ENCODE measurements at regions not wholly inside any gene's neighbourhood (a gene's known extent, or its start where the extent isn't known, plus 50 kb on each side); places are given as distances from the start of the nearest gene placed in this dataset.

DNA sequence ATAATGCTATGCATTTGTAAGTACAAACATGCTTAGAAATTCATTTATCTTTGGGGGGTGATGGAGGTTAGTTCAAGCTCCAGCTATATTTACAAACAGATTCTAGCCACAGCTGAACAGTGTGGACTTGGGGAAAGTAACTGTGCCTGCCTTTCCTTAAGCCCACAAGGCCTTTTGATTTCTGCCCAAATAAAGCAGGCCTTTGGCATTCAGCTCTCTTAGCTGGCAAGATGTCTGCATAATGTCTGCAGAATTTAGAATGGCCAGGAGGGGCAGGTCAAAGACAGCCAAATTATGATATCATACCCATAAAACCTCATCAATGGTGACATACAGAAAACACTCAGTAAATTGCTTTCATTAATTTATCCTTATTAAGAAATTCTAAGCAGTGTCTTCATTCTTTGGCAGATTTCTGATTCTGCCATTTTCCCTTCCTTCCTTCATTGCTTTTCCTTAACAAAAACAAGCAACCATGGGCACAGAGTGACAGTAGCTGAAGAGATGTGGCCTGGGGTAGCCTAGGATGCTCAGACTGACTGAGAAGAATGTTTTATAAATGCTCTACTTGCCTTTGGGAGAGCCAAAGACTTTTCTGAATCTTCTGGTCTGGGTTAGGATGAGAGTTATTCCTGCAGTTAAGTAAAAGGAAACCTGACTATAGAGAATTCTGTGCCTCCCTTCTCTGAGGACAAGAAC is 538.7 kb upstream of the NR3C2 start:
- Histone ChIP-seq H3K27me3 (ENCODE audit: control insufficient read depth in 1 of 2, insufficient read depth in 2 of 2, low read length in 2 of 2) (no peaks in the 10 kb centered on the region), H3K79me2 (ENCODE audit: insufficient read depth, low read length) (no peaks in the 10 kb centered on the region), H4K20me1 (ENCODE audit: insufficient read depth, low read length) (no peaks in the 10 kb centered on the region), H2AFZ (ENCODE audit: low read length) (no peak overlapping the region), H3K4me3 (replicated peaks in 1 of 3; ENCODE audit: insufficient read depth in 1 of 3, low read depth in 2 of 3, low read length in 3 of 3) (no peak overlapping the region), H3K36me3 (replicated peaks in 1 of 2; ENCODE audit: control insufficient read depth in 1 of 2, insufficient read depth in 2 of 2, low read length in 2 of 2) (no peaks in the 10 kb centered on the region), H3K9me3 (ENCODE audit: low read length) (0 out of 2 replicates have a peak, but pooled peaks cover 13% of the 10 kb centered on the region), H3K4me2 (ENCODE audit: low read depth, low read length) (no peak overlapping the region), H3K4me1 (ENCODE audit: insufficient read depth, low read length) (no peaks in the 10 kb centered on the region), H3K9ac (ENCODE audit: insufficient read depth, low read depth, low read length) (no peak overlapping the region), H3K27ac (ENCODE audit: extremely low read length, insufficient read depth, low read length) (no peak overlapping the region)
- BruUV-seq (replicated peaks), result no TSS peak
- ChIA-PET POLR2A (no interaction called here), CTCF (ENCODE audit: low intra/inter-chr PET ratio, low total read pairs) (no interaction called here)
- in situ Hi-C loops (cut with HindIII; ENCODE audit: extremely low pct_ligation_motif_present, low pct_unique_long_range_greater_than_20kb), result loop anchor here (25.0 kb wide), 1 partner anchor 281 kb away; no protein-coding TSS in a partner anchor
- intact Hi-C loops (cut with micrococcal nuclease; ENCODE audit: unreplicated experiment), result no loop called here
- no peak for ATAC-seq
- no peak for DNase-seq (ENCODE audit: low spot score)
- FAIRE-seq, result no peak
- no peak for TF ChIP-seq ZSCAN9 (CRISPR knock-in tag; IDR thresholded peaks at IDR 0.05; ENCODE audit: borderline replicate concordance)
- TF ChIP-seq, protein P1, sequence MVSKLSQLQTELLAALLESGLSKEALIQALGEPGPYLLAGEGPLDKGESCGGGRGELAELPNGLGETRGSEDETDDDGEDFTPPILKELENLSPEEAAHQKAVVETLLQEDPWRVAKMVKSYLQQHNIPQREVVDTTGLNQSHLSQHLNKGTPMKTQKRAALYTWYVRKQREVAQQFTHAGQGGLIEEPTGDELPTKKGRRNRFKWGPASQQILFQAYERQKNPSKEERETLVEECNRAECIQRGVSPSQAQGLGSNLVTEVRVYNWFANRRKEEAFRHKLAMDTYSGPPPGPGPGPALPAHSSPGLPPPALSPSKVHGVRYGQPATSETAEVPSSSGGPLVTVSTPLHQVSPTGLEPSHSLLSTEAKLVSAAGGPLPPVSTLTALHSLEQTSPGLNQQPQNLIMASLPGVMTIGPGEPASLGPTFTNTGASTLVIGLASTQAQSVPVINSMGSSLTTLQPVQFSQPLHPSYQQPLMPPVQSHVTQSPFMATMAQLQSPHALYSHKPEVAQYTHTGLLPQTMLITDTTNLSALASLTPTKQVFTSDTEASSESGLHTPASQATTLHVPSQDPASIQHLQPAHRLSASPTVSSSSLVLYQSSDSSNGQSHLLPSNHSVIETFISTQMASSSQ (IDR thresholded peaks at IDR 0.05; ENCODE audit: low read depth), result no peak
- TF ChIP-seq, protein P1 (CRISPR knock-in tag; IDR thresholded peaks at IDR 0.05; ENCODE audit: borderline replicate concordance), result no peak
- TF ChIP-seq, protein P2, sequence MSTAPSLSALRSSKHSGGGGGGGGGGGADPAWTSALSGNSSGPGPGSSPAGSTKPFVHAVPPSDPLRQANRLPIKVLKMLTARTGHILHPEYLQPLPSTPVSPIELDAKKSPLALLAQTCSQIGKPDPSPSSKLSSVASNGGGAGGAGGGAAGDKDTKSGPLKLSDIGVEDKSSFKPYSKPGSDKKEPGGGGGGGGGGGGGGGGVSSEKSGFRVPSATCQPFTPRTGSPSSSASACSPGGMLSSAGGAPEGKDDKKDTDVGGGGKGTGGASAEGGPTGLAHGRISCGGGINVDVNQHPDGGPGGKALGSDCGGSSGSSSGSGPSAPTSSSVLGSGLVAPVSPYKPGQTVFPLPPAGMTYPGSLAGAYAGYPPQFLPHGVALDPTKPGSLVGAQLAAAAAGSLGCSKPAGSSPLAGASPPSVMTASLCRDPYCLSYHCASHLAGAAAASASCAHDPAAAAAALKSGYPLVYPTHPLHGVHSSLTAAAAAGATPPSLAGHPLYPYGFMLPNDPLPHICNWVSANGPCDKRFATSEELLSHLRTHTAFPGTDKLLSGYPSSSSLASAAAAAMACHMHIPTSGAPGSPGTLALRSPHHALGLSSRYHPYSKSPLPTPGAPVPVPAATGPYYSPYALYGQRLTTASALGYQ (CRISPR knock-in tag; IDR thresholded peaks at IDR 0.05), result no peak
- no peak for TF ChIP-seq THYN1 (CRISPR knock-in tag; IDR thresholded peaks at IDR 0.05; ENCODE audit: borderline replicate concordance, low read depth)
- TF ChIP-seq BHLHE40 (IDR thresholded peaks at IDR 0.05; ENCODE audit: low read length), result no peak
- TF ChIP-seq ZNF383 (CRISPR knock-in tag; IDR thresholded peaks at IDR 0.05; ENCODE audit: borderline replicate concordance), result no peak
- TF ChIP-seq DNMT1 (CRISPR knock-in tag; IDR thresholded peaks at IDR 0.05), result no peak
- TF ChIP-seq ARHGAP35 (CRISPR knock-in tag; IDR thresholded peaks at IDR 0.05; ENCODE audit: borderline replicate concordance), result no peak
- no peak for TF ChIP-seq FOXK2 (IDR thresholded peaks at IDR 0.05)
- TF ChIP-seq FOXP1 (IDR thresholded peaks at IDR 0.05), result no peak
- no peak for TF ChIP-seq FOXP1 (CRISPR knock-in tag; IDR thresholded peaks at IDR 0.05)
- TF ChIP-seq ZNF660 (CRISPR knock-in tag; IDR thresholded peaks at IDR 0.05; ENCODE audit: borderline replicate concordance, low read depth), result no peak
- TF ChIP-seq ZNF749 (CRISPR knock-in tag; IDR thresholded peaks at IDR 0.05; ENCODE audit: borderline replicate concordance), result no peak
- TF ChIP-seq, protein P3, sequence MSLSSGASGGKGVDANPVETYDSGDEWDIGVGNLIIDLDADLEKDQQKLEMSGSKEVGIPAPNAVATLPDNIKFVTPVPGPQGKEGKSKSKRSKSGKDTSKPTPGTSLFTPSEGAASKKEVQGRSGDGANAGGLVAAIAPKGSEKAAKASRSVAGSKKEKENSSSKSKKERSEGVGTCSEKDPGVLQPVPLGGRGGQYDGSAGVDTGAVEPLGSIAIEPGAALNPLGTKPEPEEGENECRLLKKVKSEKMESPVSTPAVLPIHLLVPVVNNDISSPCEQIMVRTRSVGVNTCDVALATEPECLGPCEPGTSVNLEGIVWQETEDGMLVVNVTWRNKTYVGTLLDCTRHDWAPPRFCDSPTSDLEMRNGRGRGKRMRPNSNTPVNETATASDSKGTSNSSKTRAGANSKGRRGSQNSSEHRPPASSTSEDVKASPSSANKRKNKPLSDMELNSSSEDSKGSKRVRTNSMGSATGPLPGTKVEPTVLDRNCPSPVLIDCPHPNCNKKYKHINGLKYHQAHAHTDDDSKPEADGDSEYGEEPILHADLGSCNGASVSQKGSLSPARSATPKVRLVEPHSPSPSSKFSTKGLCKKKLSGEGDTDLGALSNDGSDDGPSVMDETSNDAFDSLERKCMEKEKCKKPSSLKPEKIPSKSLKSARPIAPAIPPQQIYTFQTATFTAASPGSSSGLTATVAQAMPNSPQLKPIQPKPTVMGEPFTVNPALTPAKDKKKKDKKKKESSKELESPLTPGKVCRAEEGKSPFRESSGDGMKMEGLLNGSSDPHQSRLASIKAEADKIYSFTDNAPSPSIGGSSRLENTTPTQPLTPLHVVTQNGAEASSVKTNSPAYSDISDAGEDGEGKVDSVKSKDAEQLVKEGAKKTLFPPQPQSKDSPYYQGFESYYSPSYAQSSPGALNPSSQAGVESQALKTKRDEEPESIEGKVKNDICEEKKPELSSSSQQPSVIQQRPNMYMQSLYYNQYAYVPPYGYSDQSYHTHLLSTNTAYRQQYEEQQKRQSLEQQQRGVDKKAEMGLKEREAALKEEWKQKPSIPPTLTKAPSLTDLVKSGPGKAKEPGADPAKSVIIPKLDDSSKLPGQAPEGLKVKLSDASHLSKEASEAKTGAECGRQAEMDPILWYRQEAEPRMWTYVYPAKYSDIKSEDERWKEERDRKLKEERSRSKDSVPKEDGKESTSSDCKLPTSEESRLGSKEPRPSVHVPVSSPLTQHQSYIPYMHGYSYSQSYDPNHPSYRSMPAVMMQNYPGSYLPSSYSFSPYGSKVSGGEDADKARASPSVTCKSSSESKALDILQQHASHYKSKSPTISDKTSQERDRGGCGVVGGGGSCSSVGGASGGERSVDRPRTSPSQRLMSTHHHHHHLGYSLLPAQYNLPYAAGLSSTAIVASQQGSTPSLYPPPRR (CRISPR knock-in tag; IDR thresholded peaks at IDR 0.05; ENCODE audit: borderline replicate concordance), result no peak

Data from HepG2 (cell line).